ENCODE measurements at regions not wholly inside any gene's neighbourhood (a gene's known extent, or its start where the extent isn't known, plus 50 kb on each side); places are given as distances from the start of the nearest gene placed in this dataset.

DNA sequence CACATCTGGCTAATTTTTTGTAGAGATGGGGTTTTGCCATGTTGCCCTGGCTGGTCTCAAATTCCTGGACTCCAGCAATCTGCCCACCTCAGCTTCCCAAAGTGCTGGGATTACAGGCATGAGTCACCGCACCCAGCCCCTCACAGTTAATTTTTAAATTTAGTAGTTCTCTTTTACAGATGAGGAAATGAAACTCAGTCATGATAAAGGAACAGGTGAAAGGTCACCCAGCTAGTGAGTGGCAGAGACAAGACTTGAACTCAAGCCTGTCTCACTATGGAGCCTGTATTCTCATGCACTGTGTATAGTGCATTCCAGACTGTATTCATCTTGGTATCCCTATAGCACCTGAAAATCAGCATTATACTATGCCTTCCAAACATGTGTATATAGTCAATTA lies 77.1 kb upstream of the WSB1 start:
- no peak for DNase-seq

DNA sequence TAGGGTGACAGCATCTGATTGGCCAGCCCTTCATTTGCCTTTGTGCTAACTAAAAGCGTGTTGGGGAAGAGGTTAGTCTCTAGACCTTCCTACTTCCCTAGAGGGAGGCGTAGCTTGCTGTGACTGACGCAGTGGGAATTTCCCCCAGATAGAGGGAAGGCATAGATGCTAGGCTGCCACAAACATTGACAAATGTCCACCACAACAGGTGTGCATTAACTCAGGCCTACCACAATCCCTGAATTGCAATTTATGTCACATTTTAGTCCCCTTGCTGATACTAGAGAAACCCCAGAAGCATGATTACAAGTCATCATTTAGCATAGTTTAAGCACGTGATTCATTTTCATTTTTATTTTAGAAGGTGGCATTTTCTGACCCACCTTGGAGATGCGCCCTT lies 76.3 kb upstream of the WSB1 start:
- DNase-seq = no peak

DNA sequence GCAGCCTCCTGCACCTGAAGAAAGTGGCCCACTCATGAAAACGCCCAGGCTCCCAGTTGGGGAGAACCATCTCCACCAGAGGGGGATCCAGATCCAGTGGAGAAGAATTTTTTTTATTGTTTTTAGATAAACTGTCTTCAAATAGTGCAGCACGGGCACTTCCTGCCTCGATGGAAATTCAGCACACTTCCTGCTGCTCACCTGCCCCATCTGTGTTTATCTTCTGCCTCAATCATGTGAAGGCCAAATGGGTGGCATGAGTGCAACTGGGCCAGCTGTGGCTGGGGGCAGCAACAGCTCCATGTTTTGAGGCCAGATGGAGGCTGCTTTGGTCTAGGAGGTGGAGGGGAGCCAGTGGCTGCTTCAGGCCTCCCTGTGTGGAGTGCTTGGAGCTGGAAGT lies 75.9 kb upstream of the WSB1 start:
- DNase-seq = no peak

DNA sequence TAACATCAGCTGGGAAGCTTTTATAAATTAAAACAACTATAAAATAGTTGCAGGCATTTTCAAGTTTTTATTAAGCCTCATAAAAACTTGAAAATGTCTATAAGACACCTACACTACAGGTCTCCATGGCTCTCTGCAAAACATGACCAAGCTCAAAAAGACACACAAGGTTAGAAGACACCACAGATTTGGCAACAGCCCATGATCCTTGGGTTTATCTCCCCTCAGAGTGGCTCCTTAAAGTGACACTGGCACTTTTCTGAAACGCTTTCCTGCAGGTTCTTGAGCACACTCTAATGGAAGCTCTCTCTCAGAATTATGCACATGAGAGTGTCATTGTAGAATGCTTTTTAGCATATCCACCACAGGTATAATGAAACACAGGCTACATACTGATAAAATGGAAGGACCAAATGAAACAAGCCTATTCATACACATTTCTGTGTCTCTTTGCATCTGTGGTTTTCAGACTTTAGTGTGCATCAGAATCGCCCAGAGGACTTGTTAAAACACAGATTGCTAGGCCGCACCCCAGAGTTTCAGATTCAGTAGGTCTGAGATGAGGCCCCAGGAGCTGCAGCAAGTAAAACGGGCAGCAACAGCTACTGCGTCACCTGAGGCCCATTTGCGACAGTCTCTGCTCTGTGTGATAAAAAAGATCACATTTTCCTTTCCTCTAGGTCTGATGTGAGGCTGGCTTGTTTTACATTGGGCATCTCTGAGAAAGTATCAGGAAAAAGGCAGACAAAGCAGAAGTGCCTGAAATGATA lies 75.0 kb upstream of the WSB1 start:
- DNase-seq = no peak

DNA sequence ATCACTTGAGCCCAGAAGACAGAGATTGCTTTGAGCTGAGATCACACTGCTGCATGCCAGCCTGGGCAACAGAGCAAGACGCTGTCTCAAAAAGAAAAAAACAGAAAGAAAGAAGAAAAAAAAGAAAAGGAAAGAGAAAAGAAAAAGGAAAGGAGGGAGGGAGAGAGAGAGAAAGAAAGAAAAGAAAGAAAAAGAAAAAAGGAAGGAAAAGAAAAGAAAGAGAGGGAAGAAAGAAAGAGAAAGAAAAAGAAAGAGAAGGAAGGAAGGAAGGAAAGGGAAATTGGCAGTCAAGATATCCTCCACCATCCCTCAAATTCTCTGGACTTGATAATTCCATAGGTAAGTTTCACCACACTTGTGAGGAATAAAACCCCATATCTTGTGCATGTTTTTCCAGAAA lies 71.4 kb upstream of the WSB1 start:
- no peak for DNase-seq

DNA sequence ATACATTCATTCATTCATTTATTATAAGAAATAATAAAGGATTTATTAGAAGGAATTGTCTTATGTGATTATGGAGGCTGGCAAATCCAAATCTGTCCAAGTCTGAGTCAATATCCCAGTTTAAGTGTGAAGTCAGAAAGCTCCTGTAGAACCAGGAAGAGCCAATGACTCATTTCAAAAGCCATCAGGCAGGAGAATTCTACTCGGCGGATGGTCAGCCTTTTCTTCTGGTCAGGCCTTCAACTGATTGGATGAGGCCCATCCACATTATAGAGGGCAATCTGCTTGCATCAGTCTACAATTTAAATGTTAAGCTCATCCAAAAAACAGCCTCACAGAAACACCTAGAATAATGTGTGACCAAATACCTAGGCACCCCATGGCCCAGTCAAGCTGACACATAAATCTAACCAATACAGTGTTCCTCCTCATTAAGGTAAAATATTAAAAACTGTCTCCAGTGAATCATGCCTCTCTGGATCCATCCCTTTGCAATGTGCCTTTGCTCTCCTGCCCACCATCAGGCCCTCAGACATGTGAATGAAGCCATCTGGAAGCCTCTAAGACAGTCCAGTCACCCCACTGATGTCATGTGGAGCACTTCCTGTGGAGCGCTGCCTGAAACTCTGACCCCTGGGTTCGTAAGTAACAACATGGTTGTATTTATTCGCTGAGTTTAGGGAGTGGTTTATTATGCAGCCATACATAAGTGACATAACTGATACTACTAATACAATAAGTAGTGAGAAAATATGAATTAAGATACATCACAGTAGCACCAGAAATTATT lies 69.2 kb upstream of the WSB1 start:
- no peak for DNase-seq

DNA sequence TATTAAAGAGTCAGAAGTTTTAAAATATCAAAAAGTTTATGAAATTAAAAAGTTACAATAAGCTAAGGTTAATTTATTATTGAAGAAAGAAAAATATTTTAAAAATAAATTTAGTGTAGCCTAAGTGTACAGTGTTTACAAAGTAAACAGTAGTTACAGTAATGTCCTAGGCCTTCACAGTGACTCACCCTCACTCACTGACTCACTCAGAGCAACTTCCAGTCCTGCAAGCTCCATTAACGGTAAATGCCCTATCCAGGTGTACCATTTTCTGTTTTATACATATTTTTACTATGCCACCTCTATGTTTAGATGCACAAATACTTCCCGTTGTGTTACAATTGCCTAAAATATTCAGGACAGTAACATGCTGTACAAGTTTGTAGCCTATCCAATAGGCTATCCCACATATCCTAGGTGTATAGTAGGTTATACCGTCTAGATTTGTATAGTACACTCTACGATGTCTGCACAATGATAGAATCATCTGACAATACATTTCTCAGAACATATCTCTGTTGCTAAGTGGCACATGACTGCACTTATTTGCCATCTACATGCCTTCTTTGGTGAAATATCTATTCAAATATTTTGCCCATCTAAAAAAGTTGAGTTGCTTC lies 67.2 kb upstream of the WSB1 start:
- DNase-seq = no peak

DNA sequence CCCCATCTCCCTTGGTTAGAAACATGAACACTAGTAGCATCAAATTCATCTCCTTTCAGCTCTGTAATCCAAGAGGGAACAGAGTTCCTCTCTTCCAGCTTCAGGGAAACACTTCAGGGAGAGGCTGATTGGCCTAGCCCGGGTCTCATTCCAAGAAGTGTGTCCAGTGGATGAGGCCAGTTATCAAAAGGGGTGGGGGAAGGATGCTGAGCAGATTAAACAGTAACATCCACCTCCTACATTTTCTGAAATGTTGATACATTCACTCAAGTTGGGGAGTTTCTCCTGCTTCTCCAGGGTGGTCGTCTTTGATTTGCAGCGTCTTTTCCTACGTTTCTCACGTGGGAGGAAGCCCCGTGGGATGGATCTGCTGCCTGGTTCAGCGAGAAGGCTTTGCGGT lies 62.9 kb upstream of the WSB1 start:
- DNase-seq = no peak

DNA sequence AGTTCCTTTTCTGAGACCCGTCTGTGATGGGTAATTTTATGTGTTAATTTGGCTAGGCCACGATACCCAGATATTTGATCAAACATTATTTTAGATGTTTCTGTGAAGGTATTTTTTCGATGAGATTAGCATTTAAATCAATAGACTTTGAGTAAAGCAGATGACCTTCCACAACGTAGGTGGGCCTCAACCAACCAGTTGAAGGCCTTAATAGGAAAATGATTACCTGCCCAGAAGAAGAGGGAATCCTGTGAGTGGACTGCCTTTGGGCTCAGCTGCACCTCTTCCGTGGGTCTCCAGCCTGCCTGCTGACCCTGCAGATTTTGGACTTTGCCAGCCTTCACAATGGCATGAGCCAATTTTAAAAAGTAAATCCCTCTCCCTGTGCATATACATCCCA lies 61.6 kb upstream of the WSB1 start:
- DNase-seq = no peak

DNA sequence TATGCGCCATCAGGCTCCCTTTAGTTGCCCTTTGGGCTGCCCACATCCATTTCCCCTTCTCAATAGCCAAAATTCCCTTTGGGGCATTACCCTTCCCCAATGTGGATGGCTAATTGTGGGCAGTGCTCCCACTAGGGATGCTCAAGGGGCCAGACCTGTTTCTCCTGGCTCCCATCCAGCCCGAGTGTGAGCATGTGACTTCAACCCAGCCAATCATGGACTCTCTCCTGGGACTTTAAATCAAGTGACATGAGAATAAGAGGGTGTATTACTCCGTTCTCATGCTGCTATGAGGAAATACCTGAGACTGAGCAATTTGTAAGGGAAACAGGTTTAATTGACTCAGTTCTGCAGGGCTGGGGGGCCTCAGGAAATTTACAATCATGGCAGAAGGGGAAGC lies 60.9 kb upstream of the WSB1 start:
- DNase-seq = no peak

DNA sequence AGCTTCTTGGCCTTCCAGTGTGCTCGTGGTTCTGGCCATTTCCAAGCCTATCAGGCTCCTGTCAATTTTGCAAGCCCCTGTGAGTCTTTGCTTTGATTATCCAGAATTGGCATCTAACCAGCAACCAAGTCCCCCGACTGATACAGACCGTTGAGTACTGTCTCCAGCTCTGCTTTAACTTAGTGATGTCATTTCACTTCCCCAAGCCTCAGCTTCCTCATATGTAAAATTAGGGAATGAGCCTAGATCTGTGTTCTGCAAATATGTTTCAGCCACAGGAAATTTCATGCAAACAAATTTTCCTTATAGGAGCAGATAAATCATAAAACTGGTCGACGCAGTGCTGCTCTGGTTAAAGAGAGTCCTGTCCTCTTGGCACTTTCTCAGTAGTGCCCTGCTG lies 60.1 kb upstream of the WSB1 start:
- no peak for DNase-seq

DNA sequence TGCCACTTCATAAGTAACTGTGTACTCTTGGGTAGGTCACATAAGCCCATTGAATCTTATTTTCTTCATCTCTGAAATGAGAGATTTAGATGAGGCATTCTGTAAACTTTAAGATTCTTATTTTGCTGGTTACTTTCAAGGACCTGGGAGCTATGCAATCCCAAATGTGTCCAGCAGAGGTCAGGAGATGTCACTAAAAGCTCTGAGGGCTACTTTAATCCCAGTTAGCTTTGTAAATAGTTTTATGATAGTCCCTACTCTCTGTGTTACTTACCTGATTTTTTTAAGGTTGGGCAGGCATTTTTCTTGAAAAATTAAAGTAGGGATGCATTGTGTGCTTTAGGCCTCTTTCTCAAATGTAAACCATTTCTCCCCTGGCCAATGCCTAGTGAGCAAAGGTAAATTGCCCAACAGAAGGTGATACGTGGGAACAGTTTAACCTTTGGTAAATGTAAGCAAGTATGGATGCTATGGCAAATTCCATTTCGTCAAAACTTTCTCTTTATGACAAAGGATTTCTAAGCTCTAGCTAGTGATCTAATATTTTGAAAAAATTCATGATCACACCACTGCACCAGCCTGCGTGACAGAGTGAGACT lies 57.1 kb upstream of the WSB1 start:
- peak; percentile 75 for DNase-seq

DNA sequence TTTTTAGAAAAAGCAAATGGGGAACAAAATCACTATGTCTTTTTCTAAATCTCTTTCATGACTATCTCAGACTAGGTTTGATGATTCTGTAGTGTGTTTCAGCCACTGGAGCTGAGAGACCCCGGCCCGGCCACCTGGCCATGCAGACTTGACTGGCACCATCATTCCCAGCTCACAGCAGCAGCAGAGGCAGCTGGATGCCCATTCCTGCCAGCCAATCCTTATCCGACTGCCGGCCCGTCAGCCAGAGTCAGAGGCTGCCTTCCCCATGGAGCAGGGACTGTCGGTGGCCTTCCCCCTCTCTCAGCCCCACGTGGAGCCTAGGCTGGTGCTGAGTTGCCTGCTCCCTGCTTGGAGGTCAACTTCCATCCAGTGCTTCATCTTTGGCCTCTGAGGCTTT lies 56.0 kb upstream of the WSB1 start:
- no peak for DNase-seq

DNA sequence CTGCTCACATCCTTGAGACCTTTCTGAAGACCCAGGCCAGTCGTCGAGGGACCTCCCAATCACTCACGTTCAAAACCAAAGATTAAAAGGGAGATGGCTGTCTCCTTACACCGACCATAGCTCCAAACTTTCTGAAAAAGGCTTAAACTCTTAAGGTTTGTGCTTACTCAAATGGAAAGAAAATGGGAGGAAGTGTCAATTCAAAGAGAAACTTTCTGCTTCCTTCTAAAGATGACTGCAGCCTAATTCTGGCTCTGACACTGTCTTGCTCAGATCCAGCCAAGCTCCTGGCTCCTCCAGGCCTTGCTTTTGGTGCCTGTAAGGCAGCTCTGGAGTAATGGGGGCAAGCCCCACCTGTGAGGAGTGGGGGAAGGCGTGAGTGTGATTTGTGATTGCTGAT lies 54.9 kb upstream of the WSB1 start:
- no peak for DNase-seq

DNA sequence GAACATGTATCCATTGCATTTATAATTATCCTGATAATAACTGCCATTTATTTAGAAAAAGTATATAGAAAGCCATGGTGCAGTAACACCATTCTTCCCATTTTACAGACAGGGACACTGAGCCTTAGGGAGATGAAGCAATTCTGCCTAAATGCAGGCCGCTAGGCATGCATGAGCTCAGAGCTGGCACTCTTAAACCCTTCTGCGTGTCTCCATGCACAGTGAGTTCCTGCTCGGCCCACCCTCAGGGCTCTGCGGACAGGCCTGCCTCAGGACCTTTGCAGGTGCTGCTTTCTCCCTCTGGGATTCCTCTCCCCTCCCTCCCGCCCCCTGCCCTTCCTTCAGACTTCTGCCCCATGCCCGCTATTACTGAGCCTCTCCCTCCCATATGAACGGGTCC lies 54.3 kb upstream of the WSB1 start:
- DNase-seq = no peak

DNA sequence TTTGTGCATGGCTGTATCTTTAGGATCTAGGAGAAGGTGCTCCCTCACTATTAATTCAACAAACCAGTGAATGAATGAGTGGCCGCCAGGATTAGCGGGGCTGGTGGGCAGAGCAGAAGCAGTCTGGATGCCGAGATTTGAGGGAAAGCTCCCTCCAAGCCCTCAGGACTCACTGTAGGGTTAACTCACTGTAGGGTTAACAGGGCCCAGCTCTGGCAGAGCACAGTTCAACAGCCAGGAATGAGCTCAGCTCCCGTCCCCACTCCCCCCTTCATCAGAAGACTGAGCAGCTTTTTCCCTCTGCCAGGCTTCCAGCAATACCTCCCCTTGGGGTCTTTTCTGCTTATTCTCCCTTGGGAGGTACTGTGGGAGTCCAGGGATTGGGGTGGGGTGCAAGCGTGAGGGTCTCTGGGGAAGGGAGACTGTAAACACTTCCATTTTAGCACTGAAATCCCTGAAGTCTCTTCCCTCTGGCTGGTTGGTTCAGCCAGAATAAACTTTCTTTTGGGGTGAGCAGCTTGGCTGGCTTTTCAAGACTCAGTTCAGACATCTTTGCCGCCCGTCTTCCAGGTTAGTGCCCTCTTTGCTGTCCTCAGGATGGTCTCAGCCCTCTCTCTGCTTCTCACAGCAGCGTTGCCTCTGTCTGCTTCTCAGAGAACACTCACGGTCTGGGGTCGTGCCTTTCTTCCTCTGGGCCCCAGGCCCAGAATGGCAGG lies 53.7 kb upstream of the WSB1 start:
- no peak for DNase-seq

DNA sequence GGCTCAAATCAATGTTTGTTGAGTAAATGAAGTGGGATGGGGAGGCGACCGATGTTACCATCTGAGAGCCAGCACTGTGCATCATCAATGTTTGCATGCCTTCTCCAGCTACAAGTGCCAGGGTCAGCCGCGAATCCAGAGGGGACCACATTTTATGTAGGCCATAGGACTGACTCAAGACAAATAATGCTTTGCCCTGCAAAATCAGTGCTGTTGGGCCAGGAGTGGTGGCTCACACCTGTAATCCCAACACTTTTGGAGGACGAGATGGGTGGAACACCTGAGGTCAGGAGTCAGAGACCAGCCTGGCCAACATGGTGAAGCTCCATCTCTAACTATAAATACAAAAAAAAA lies 53.1 kb upstream of the WSB1 start:
- no peak for DNase-seq

DNA sequence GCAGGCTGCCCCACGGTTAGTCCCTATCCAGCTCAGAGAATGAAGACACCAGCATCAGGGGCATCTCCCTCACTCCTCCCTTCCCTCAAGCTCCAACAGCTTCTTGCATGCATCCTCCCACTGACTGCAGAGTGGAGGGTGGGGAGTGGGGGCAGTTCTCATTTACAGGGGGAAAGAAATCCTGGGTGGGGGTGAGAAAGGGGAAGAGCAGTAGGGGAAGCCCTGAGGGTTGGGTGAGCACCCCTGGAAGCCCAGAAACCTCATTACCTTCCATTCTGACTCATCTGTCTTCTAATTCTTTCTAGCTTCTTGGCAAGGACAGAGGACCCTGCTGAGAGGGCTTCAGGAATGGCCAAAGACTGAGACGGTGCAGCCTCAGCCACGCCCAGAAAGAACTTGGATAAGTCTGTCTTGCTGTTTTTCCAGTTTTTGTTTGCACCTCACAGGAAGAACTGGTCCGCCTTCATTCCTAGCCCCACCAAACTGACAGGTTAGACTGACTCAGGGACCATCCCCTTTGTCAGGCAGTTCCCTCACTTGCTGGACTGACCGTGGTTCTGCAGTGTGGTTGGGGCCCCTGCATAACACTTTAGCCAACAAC lies 52.5 kb upstream of the WSB1 start:
- no peak for DNase-seq

DNA sequence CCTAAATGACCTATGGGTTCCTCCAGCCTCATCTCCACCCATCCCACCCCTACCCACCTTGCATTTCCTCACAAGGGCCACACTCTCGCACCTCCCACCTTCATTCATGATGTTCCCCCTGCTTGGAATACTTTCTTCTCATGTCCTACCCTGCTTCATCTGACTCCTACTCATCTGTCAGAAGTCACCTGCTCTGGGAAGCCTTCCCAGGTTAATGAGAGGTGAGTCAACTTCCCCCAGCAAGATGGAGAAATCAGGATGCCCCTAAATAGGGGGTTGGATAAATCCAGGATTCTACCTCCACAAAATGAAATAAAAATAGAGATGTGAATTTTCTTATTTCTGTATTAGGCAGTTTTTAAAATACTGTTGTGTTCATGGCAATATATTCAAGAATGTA lies 51.0 kb upstream of the WSB1 start:
- DNase-seq = no peak

DNA sequence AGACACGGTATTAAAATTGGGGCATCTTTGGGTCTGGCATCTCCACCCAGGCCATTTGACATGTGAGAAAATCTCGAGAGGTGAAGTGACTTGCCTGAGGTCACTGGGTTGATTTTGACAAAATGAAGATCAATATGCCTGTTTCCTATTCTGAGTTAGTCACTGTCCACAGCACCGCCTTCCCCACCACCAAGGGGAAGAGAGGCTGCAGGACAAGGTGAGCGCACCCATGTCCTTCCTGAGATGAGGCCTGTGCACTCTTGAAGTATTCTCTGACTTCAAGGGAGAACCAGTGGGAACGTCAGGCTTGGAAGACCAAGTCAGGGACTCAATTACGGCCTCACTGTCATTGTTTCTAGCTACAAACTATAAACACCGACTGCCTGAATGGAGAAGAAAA lies 49.9 kb upstream of the WSB1 start:
- no peak for DNase-seq

Data from stimulated activated CD4-positive, alpha-beta T cell treated with anti-CD3 and anti-CD28 coated beads, Interleukin-12 subunit alpha, Interleukin-12 subunit beta, amount 100 ng/mL, for 4 hours (primary cell).